ENCODE measurements at regions not wholly inside any gene's neighbourhood (a gene's known extent, or its start where the extent isn't known, plus 50 kb on each side); places are given as distances from the start of the nearest gene placed in this dataset.
A peak's percentile ranks its signal among the peaks of the same experiment; 100 is the strongest.

GRCh38 chr1:188050250-188050649 is 1221.5 kb downstream of the PLA2G4A start:
- no peak overlapping the region for H3K4me3 ChIP-seq (ENCODE audit: low read depth, low read length)
- TF ChIP-seq, protein P1, sequence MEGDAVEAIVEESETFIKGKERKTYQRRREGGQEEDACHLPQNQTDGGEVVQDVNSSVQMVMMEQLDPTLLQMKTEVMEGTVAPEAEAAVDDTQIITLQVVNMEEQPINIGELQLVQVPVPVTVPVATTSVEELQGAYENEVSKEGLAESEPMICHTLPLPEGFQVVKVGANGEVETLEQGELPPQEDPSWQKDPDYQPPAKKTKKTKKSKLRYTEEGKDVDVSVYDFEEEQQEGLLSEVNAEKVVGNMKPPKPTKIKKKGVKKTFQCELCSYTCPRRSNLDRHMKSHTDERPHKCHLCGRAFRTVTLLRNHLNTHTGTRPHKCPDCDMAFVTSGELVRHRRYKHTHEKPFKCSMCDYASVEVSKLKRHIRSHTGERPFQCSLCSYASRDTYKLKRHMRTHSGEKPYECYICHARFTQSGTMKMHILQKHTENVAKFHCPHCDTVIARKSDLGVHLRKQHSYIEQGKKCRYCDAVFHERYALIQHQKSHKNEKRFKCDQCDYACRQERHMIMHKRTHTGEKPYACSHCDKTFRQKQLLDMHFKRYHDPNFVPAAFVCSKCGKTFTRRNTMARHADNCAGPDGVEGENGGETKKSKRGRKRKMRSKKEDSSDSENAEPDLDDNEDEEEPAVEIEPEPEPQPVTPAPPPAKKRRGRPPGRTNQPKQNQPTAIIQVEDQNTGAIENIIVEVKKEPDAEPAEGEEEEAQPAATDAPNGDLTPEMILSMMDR (IDR thresholded peaks at IDR 0.05; ENCODE audit: low read depth, low read length): no peak

GRCh38 chr1:188056011-188056410 is 1227.3 kb downstream of the PLA2G4A start:
- peak overlapping the region; percentile 39 for H3K4me3 ChIP-seq (ENCODE audit: low read depth, low read length)
- TF ChIP-seq, protein P1 (IDR thresholded peaks at IDR 0.05; ENCODE audit: low read depth, low read length): no peak

- TF ChIP-seq, protein P1 (IDR thresholded peaks at IDR 0.05; ENCODE audit: low read depth, low read length): no peak
- H3K4me3 ChIP-seq (ENCODE audit: low read depth, low read length): no peak overlapping the region
Observed at GRCh38 chr1:188058801-188059200, 1230.1 kb downstream of the PLA2G4A start.

- no peak overlapping the region for H3K4me3 ChIP-seq (ENCODE audit: low read depth, low read length)
- TF ChIP-seq, protein P1 (IDR thresholded peaks at IDR 0.05; ENCODE audit: low read depth, low read length): no peak
Observed at GRCh38 chr1:188061881-188062280, 1233.1 kb downstream of the PLA2G4A start.

DNA sequence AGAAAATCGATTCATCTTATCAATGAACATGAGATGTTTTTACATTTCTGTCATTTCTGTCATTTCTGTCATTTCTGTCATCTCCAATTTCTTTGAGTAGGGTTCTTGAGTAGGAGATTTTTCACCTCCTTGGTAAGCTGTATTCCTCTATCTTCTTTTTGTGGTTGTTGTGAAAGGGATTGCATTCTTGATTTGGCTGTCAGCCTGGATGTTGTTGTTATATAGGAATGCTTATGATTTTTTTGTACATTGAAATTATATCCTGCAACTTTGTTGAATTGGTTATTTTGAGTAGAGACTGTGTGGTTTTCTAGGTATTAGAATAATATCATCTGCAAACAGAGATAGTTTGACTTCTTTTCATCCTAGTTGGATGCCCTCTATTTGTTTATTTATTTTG is 1233.7 kb downstream of the PLA2G4A start:
- TF ChIP-seq, protein P1 (IDR thresholded peaks at IDR 0.05; ENCODE audit: low read depth, low read length): no peak
- no peak overlapping the region for H3K4me3 ChIP-seq (ENCODE audit: low read depth, low read length)

GRCh38 chr1:188065917-188066316 is 1237.2 kb downstream of the PLA2G4A start:
- TF ChIP-seq, protein P1 (IDR thresholded peaks at IDR 0.05; ENCODE audit: low read depth, low read length): no peak
- no peak overlapping the region for H3K4me3 ChIP-seq (ENCODE audit: low read depth, low read length)

DNA sequence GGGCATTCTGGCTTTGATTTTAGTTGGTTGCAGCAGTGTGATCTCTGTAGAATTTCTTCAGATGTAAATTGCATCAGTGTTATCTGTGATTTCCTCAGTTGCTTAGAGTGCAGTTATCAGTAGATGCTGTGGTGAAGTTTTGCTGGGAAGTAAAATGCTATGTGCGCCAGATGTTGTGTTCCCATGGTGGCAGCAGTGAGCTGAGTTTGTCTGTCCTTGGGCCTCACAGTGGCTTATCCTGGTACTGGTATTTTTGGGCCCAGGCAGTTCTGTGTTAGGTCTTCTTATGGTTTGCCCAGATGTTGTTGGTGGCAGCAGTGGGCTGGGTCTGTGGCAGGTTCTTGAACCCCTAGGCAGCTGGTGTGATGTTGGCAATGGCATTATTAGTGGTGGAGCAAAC is 1242.1 kb downstream of the PLA2G4A start:
- TF ChIP-seq, protein P1 (IDR thresholded peaks at IDR 0.05; ENCODE audit: low read depth, low read length): no peak
- H3K4me3 ChIP-seq (ENCODE audit: low read depth, low read length): no peak overlapping the region

Measured in WI38 (cell line).